Prostate gland (tissue), 2 donors: ENCODE measurements at regions not wholly inside any gene's neighbourhood (a gene's known extent, or its start where the extent isn't known, plus 50 kb on each side); places are given as distances from the start of the nearest gene placed in this dataset.

ENCODE experiments used
- POLR2A ChIP-seq: fragments of 450-650 bp; IDR thresholded peaks from one replicate; pipeline ENCODE4 v1.6.1; 2016; ENCODE audit warnings: antibody characterized with exemption, mild to moderate bottlenecking
- POLR2AphosphoS5 ChIP-seq: sonication (generic); formaldehyde crosslinking; IDR thresholded peaks from one replicate; pipeline ENCODE4 v1.6.1; 2017; ENCODE audit warnings: antibody characterized with exemption
- TF ChIP-seq, protein P1 (sequence below), 4 experiments: fragments of 200-600 bp in 2 of 4; fragments of 450-650 bp in 2 of 4; sonication (generic) in 2 of 4; IDR thresholded peaks; 1 replicate in 3 of 4; 2 replicates in 1 of 4; pipeline ENCODE4 v1.5.1; 2016 to 2019; ENCODE audit warnings: antibody characterized with exemption in 4 of 4, mild to moderate bottlenecking in 2 of 4, moderate library complexity in 2 of 4

DNA sequence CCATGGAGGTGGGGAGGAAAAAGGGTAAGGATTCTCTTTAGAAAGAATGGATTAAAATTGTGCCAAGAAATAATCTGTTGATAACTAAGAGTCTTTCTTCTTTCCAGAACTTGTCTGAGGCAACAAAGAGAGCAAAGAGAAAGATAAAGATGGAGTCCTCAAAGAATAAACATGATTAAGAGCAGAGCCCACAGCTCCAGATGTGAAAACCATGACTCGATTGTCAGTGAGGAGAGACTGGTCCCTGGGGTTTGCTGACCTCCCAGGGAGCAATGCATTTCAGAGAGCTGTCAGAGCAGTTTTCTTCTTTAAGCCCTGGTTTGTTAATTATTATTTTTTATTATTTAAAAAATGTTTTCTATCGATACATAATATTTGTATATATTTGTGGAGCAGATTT is 74.6 kb downstream of the TMEM100 start:
- TF ChIP-seq, protein P1, sequence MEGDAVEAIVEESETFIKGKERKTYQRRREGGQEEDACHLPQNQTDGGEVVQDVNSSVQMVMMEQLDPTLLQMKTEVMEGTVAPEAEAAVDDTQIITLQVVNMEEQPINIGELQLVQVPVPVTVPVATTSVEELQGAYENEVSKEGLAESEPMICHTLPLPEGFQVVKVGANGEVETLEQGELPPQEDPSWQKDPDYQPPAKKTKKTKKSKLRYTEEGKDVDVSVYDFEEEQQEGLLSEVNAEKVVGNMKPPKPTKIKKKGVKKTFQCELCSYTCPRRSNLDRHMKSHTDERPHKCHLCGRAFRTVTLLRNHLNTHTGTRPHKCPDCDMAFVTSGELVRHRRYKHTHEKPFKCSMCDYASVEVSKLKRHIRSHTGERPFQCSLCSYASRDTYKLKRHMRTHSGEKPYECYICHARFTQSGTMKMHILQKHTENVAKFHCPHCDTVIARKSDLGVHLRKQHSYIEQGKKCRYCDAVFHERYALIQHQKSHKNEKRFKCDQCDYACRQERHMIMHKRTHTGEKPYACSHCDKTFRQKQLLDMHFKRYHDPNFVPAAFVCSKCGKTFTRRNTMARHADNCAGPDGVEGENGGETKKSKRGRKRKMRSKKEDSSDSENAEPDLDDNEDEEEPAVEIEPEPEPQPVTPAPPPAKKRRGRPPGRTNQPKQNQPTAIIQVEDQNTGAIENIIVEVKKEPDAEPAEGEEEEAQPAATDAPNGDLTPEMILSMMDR (IDR thresholded peaks at IDR 0.05) = no peak
- TF ChIP-seq POLR2A (no peak), POLR2AphosphoS5 (no peak)
